Esophagus squamous epithelium (tissue), 5 donors: ENCODE measurements at regions not wholly inside any gene's neighbourhood (a gene's known extent, or its start where the extent isn't known, plus 50 kb on each side); places are given as distances from the start of the nearest gene placed in this dataset.

ENCODE experiments used
- DNase-seq: peaks from one replicate; lab custom pipeline; 2025; lab: John Stamatoyannopoulos, UW
- H3K27ac ChIP-seq, 4 donors: fragments of 200-600 bp; sonication (generic); one replicate each; pipeline ENCODE4 v1.5.1; 2016 to 2019; ENCODE audit warnings: mild to moderate bottlenecking in 1 of 4
- H3K27me3 ChIP-seq, 4 donors: fragments of 200-600 bp; sonication (generic); 1 replicate in 3 of 4; 2 replicates in 1 of 4; pipeline versions ENCODE4 v1.5.1 to v1.6.0; 2017 to 2021; ENCODE audit warnings: antibody characterized with exemption in 1 of 4
- H3K36me3 ChIP-seq, 3 donors: fragments of 200-600 bp; sonication (generic); one replicate each; pipeline ENCODE4 v1.5.1; 2016 to 2019
- H3K4me1 ChIP-seq, 3 donors: fragments of 200-600 bp; sonication (generic); one replicate each; pipeline ENCODE4 v1.5.1; 2017 to 2019
- H3K4me3 ChIP-seq, 4 donors: fragments of 200-600 bp; sonication (generic); 1 replicate in 3 of 4; 2 replicates in 1 of 4; pipeline ENCODE4 v1.5.1; 2016 to 2019; ENCODE audit warnings: mild to moderate bottlenecking in 2 of 4, moderate library complexity in 1 of 4
- H3K9me3 ChIP-seq, 3 donors: fragments of 200-600 bp; sonication (generic); one replicate each; pipeline ENCODE4 v1.5.1; 2016 to 2019
- POLR2A ChIP-seq, 4 donors: fragments of 450-650 bp; IDR thresholded peaks; one replicate each; pipeline ENCODE4 v1.6.1; 2017; ENCODE audit warnings: antibody characterized with exemption in 4 of 4, mild to moderate bottlenecking in 4 of 4, moderate library complexity in 3 of 4
- WGBS, 2 donors: methylation state at CpG; one replicate each; pipeline ENCODE4 v1.1.5; 2018; 5-methylcytosine and 5-hydroxymethylcytosine counted together
- intact Hi-C: fragments of 100-400 bp; cut with DNase I; formaldehyde crosslinking; loops from one replicate; pipeline ENCODE4 v1.15.0; 2022
- TF ChIP-seq, protein P1 (sequence below), 6 experiments: fragments of 450-650 bp in 4 of 6; fragments of 200-600 bp in 2 of 6; sonication (generic) in 2 of 6; IDR thresholded peaks; one replicate each; pipeline ENCODE4 v1.5.1; 2016 to 2019; ENCODE audit warnings: antibody characterized with exemption in 6 of 6, mild to moderate bottlenecking in 4 of 6, moderate library complexity in 4 of 6
- donor health status: DM: yes; HTN: yes; CAD: no.

DNA sequence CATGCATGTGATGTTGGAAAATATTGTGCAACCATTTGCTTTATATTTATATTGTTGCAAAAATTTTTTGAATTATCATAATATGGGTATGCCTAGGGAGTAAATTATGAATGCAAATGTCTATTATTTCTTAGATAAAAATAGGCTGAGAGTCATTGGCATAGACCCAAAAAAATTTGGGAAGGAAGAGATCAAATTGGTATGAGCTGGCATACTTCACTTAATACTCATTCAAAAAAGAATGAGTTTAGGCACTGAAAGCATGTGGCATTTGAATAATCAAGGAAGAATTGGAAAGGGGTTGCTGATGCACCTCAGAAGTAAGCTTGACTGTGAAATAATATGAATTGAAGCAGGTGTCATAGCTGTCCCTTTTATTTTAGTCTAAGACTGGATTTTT is 764.0 kb upstream of the DPPA4 start:
- Histone ChIP-seq H3K9me3 (no peaks in the 10 kb centered on the region), H3K36me3 (no peaks in the 10 kb centered on the region), H3K27me3 (no peaks in the 10 kb centered on the region), H3K27ac (no peak overlapping the region), H3K4me1 (no peaks in the 10 kb centered on the region), H3K4me3 (no peak overlapping the region)
- intact Hi-C loops, result no loop called here
- DNase-seq, result no peak
- TF ChIP-seq, protein P1, sequence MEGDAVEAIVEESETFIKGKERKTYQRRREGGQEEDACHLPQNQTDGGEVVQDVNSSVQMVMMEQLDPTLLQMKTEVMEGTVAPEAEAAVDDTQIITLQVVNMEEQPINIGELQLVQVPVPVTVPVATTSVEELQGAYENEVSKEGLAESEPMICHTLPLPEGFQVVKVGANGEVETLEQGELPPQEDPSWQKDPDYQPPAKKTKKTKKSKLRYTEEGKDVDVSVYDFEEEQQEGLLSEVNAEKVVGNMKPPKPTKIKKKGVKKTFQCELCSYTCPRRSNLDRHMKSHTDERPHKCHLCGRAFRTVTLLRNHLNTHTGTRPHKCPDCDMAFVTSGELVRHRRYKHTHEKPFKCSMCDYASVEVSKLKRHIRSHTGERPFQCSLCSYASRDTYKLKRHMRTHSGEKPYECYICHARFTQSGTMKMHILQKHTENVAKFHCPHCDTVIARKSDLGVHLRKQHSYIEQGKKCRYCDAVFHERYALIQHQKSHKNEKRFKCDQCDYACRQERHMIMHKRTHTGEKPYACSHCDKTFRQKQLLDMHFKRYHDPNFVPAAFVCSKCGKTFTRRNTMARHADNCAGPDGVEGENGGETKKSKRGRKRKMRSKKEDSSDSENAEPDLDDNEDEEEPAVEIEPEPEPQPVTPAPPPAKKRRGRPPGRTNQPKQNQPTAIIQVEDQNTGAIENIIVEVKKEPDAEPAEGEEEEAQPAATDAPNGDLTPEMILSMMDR (IDR thresholded peaks at IDR 0.05), result no peak
- no peak for TF ChIP-seq POLR2A (IDR thresholded peaks at IDR 0.05)

GRCh38 chr3:110106805-110107204 is 769.5 kb upstream of the DPPA4 start:
- Histone ChIP-seq H3K4me1 (no peaks in the 10 kb centered on the region), H3K27me3 (no peaks in the 10 kb centered on the region), H3K4me3 (no peak overlapping the region), H3K27ac (no peak overlapping the region), H3K36me3 (no peaks in the 10 kb centered on the region), H3K9me3 (no peaks in the 10 kb centered on the region)
- intact Hi-C loops, result no loop called here
- no peak for DNase-seq
- TF ChIP-seq, protein P1 (IDR thresholded peaks at IDR 0.05), result no peak
- no peak for TF ChIP-seq POLR2A (IDR thresholded peaks at IDR 0.05)
- WGBS, 2 donors, result 29 to 88% methylated on average over 1 of the region's 1 CpG

DNA sequence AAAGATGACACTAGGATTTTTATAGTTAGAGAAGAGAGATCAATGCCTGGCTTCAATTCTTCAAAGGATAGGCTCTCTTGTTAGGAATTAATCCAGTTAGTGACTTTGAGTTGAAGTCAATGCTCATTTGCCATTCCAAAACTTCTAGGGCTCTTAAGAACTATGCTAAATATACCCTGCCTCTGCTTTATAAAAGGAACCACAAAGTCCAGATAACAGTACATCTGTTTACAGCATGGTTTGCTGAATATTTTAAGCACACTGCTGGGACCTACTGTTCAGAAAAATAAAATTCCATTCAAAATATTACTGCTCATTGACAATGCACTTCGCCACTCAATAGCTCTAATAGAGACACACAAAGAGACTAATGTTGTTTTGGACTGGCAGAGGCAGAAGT is 786.6 kb upstream of the DPPA4 start:
- Histone ChIP-seq H3K27ac (no peak overlapping the region), H3K27me3 (no peaks in the 10 kb centered on the region), H3K4me1 (no peaks in the 10 kb centered on the region), H3K36me3 (no peaks in the 10 kb centered on the region), H3K4me3 (no peak overlapping the region), H3K9me3 (no peaks in the 10 kb centered on the region)
- WGBS, 2 donors, result 61 to 72% methylated on average over 1 of the region's 1 CpG
- intact Hi-C loops, result no loop called here
- no peak for TF ChIP-seq POLR2A (IDR thresholded peaks at IDR 0.05)
- TF ChIP-seq, protein P1 (IDR thresholded peaks at IDR 0.05), result no peak
- DNase-seq, result no peak

DNA sequence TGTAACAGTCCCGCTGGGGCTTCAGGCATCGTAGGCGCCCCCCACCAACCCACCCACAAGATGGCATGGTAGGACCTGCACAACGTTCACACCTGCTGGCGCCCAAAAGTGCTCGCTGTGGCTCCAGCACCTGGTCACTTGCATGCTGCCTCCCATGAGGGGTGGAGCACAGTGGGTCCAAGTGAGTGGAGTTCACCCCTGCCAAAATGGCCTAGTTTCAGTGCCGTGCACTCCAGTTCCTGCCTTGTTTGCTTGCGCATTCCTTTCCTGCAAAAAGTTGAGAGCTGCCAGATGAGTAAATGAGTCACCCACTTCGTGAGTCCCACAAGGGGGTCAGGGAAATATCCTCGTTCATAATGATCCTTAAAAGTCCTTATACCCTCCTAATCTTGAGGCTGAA is 788.7 kb upstream of the DPPA4 start:
- intact Hi-C loops, result no loop called here
- WGBS, 2 donors, result 73 to 81% methylated on average over 7 to 9 of the region's 10 CpGs
- Histone ChIP-seq H3K27ac (no peak overlapping the region), H3K4me1 (no peaks in the 10 kb centered on the region), H3K27me3 (no peaks in the 10 kb centered on the region), H3K9me3 (no peaks in the 10 kb centered on the region), H3K36me3 (no peaks in the 10 kb centered on the region), H3K4me3 (no peak overlapping the region)
- no peak for DNase-seq
- no peak for TF ChIP-seq POLR2A (IDR thresholded peaks at IDR 0.05)
- TF ChIP-seq, protein P1 (IDR thresholded peaks at IDR 0.05), result no peak

DNA sequence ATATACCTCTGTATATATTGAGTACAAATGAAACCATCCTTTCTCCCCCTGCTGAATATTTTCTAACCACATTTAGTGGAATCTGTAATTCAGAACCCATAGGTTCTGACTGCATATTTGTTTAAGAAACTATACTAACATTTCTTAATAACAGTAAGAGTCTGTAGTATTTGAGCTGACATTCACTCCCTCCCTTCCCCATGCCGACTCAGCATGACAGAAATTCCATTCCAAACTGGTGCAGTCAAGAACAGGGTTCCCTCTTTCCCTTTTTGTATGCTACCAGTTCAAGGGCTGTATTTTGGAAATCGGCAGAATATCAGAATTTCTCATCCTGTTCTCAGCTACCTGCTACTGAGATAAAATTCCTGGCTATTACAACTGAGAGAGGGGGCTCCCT is 796.6 kb upstream of the DPPA4 start:
- WGBS, 2 donors, result 73 to 95% methylated on average over 2 of the region's 2 CpGs
- Histone ChIP-seq H3K27ac (no peak overlapping the region), H3K27me3 (no peaks in the 10 kb centered on the region), H3K4me3 (no peak overlapping the region), H3K4me1 (no peaks in the 10 kb centered on the region), H3K36me3 (no peaks in the 10 kb centered on the region), H3K9me3 (no peaks in the 10 kb centered on the region)
- no peak for DNase-seq
- intact Hi-C loops, result no loop called here
- TF ChIP-seq, protein P1 (IDR thresholded peaks at IDR 0.05), result no peak
- no peak for TF ChIP-seq POLR2A (IDR thresholded peaks at IDR 0.05)
